Activated CD8-positive, alpha-beta T cell treated with anti-CD3 and anti-CD28 coated beads for 36 hours (primary cell): ENCODE measurements at regions not wholly inside any gene's neighbourhood (a gene's known extent, or its start where the extent isn't known, plus 50 kb on each side); places are given as distances from the start of the nearest gene placed in this dataset.

Experiments used
- ATAC-seq: fragments of 200-7000 bp; cut with Tn5 transposase; one replicate; pipeline ENCODE4 v1.10.0; 2021; ENCODE audit warnings: mild to moderate bottlenecking, moderate library complexity
- CTCF ChIA-PET: fragments of 350-600 bp; sonication (Branson Sonifier 250); formaldehyde crosslinking; loops from one replicate; lab custom pipeline; 2021; ENCODE audit warnings: antibody characterized with exemption; lab: Charles Lee
- POLR2A ChIA-PET: fragments of 350-600 bp; sonication (Branson Sonifier 250); formaldehyde crosslinking; loops from one replicate; lab custom pipeline; 2021; ENCODE audit warnings: antibody characterized with exemption; lab: Charles Lee
- DNase-seq: peaks from one replicate; pipeline ENCODE4 v3.0.0-alpha.2; 2020
- H3K27ac Mint-ChIP-seq: one replicate; pipeline ENCODE4 v1.8.0; 2021; ENCODE audit warnings: mild to moderate bottlenecking, mixed read lengths
- H3K27me3 Mint-ChIP-seq: one replicate; pipeline ENCODE4 v1.8.0; 2021; ENCODE audit warnings: mixed read lengths
- H3K36me3 Mint-ChIP-seq: one replicate; pipeline ENCODE4 v1.8.0; 2021; ENCODE audit warnings: low read depth, mixed read lengths
- H3K4me1 Mint-ChIP-seq: one replicate; pipeline ENCODE4 v1.8.0; 2021; ENCODE audit warnings: low read depth, mixed read lengths
- H3K4me3 Mint-ChIP-seq: one replicate; pipeline ENCODE4 v1.8.0; 2021; ENCODE audit warnings: mild to moderate bottlenecking, moderate library complexity, mixed read lengths
- H3K9me3 Mint-ChIP-seq: one replicate; pipeline ENCODE4 v1.8.0; 2021; ENCODE audit warnings: mixed read lengths
- CTCF ChIP-seq: fragments of 200-600 bp; IDR thresholded peaks from one replicate; pipeline ENCODE4 v1.8.0; 2022; ENCODE audit warnings: antibody characterized with exemption, mild to moderate bottlenecking
- intact Hi-C: fragments of 100-400 bp; cut with micrococcal nuclease; formaldehyde crosslinking; loops from one replicate; pipeline ENCODE4 v1.10.0; 2022

- ChIA-PET POLR2A (no interaction called here), CTCF (no interaction called here)
- intact Hi-C loops = no loop called here
- H3K4me3 Mint-ChIP-seq = no peak overlapping the region
- no peaks in the 10 kb centered on the region for H3K4me1 Mint-ChIP-seq
- no peaks in the 10 kb centered on the region for H3K36me3 Mint-ChIP-seq
- no peaks in the 10 kb centered on the region for H3K9me3 Mint-ChIP-seq
- DNase-seq (no peak), ATAC-seq (no peak)
- no peak overlapping the region for H3K27ac Mint-ChIP-seq
- H3K27me3 Mint-ChIP-seq = peaks cover 3% of the 10 kb centered on the region
- no peak for TF ChIP-seq CTCF
Measured at GRCh38 chr4:174066611-174067205, 216.8 kb downstream of the FBXO8 start.

- ATAC-seq = no peak
- ChIA-PET CTCF (no interaction called here), POLR2A (no interaction called here)
- Mint-ChIP-seq H3K36me3 (no peaks in the 10 kb centered on the region), H3K9me3 (no peaks in the 10 kb centered on the region), H3K27ac (no peak overlapping the region), H3K27me3 (no peaks in the 10 kb centered on the region), H3K4me3 (no peak overlapping the region), H3K4me1 (no peaks in the 10 kb centered on the region)
- no peak for TF ChIP-seq CTCF
- DNase-seq = no peak
- intact Hi-C loops = no loop called here
Measured at GRCh38 chr4:174062831-174063230, 220.6 kb downstream of the FBXO8 start.

- peaks cover 2% of the 10 kb centered on the region for H3K9me3 Mint-ChIP-seq
- no peak overlapping the region for H3K27ac Mint-ChIP-seq
- H3K36me3 Mint-ChIP-seq = no peaks in the 10 kb centered on the region
- no peak overlapping the region for H3K4me3 Mint-ChIP-seq
- no peak for TF ChIP-seq CTCF
- CTCF ChIA-PET = no interaction called here
- DNase-seq = no peak
- H3K27me3 Mint-ChIP-seq = no peaks in the 10 kb centered on the region
- POLR2A ChIA-PET = no interaction called here
- no peak for ATAC-seq
- intact Hi-C loops = no loop called here
- no peaks in the 10 kb centered on the region for H3K4me1 Mint-ChIP-seq
Measured at GRCh38 chr4:174061026-174061425, 222.4 kb downstream of the FBXO8 start.

GRCh38 chr4:174058846-174059245 is 224.6 kb downstream of the FBXO8 start:
- no peaks in the 10 kb centered on the region for H3K4me1 Mint-ChIP-seq
- H3K27me3 Mint-ChIP-seq = no peaks in the 10 kb centered on the region
- no peak overlapping the region for H3K27ac Mint-ChIP-seq
- intact Hi-C loops = no loop called here
- H3K4me3 Mint-ChIP-seq = no peak overlapping the region
- no peaks in the 10 kb centered on the region for H3K36me3 Mint-ChIP-seq
- ChIA-PET CTCF (no interaction called here), POLR2A (no interaction called here)
- ATAC-seq (no peak), DNase-seq (no peak)
- H3K9me3 Mint-ChIP-seq = peaks cover 6% of the 10 kb centered on the region
- no peak for TF ChIP-seq CTCF

- ChIA-PET CTCF (no interaction called here), POLR2A (no interaction called here)
- Mint-ChIP-seq H3K4me3 (no peak overlapping the region), H3K9me3 (peaks cover 6% of the 10 kb centered on the region), H3K36me3 (no peaks in the 10 kb centered on the region), H3K27ac (no peak overlapping the region), H3K4me1 (no peaks in the 10 kb centered on the region), H3K27me3 (no peaks in the 10 kb centered on the region)
- DNase-seq (no peak), ATAC-seq (no peak)
- intact Hi-C loops = no loop called here
- TF ChIP-seq CTCF = no peak
Measured at GRCh38 chr4:174056959-174057358, 226.5 kb downstream of the FBXO8 start.
